NCI-H460 (cell line): ENCODE measurements at regions not wholly inside any gene's neighbourhood (a gene's known extent, or its start where the extent isn't known, plus 50 kb on each side); places are given as distances from the start of the nearest gene placed in this dataset.

ENCODE experiments used
- DNase-seq: peaks from one replicate; pipeline ENCODE4 v3.0.0-alpha.2; 2016; ENCODE audit warnings: low read depth; ENCODE audit errors: extremely low read depth

- no peak for DNase-seq
Measured at GRCh38 chr6:15036690-15037245, 209.1 kb upstream of the JARID2 start.

- DNase-seq: no peak
Measured at GRCh38 chr6:15037253-15037652, 208.6 kb upstream of the JARID2 start.

GRCh38 chr6:15038013-15038791 lies 207.7 kb upstream of the JARID2 start:
- DNase-seq: no peak

GRCh38 chr6:15039136-15039535 lies 206.7 kb upstream of the JARID2 start:
- no peak for DNase-seq

GRCh38 chr6:15042938-15043337 lies 202.9 kb upstream of the JARID2 start:
- DNase-seq: no peak

- no peak for DNase-seq
Measured at GRCh38 chr6:15044146-15044882, 201.6 kb upstream of the JARID2 start.

- DNase-seq: no peak
Measured at GRCh38 chr6:15044948-15045347, 200.9 kb upstream of the JARID2 start.

- DNase-seq: no peak
Measured at GRCh38 chr6:15046751-15047150, 199.1 kb upstream of the JARID2 start.

GRCh38 chr6:15048367-15048766 lies 197.5 kb upstream of the JARID2 start:
- no peak for DNase-seq

GRCh38 chr6:15058200-15059061 lies 187.4 kb upstream of the JARID2 start:
- no peak for DNase-seq

- no peak for DNase-seq
Measured at GRCh38 chr6:15061180-15061641, 184.7 kb upstream of the JARID2 start.

GRCh38 chr6:15061908-15062515 lies 183.9 kb upstream of the JARID2 start:
- DNase-seq: no peak

- no peak for DNase-seq
Measured at GRCh38 chr6:15062516-15063252, 183.2 kb upstream of the JARID2 start.

- DNase-seq: no peak
Measured at GRCh38 chr6:15063253-15063853, 182.5 kb upstream of the JARID2 start.

- DNase-seq: no peak
Measured at GRCh38 chr6:15065261-15065989, 180.4 kb upstream of the JARID2 start.

GRCh38 chr6:15066089-15066758 lies 179.6 kb upstream of the JARID2 start:
- no peak for DNase-seq

- no peak for DNase-seq
Measured at GRCh38 chr6:15073344-15073789, 172.5 kb upstream of the JARID2 start.

- no peak for DNase-seq
Measured at GRCh38 chr6:15073883-15074465, 171.9 kb upstream of the JARID2 start.
